A549 (cell line): ENCODE measurements at regions not wholly inside any gene's neighbourhood (a gene's known extent, or its start where the extent isn't known, plus 50 kb on each side); places are given as distances from the start of the nearest gene placed in this dataset.

ENCODE experiments used
- ATAC-seq, 2 experiments: fragments of 200-7000 bp in 1 of 2; fragments of >200 bp in 1 of 2; cut with Nextera tagmentation in 1 of 2; cut with Tn5 transposase in 1 of 2; 3 replicates each; pipeline versions ENCODE4 v1.8.0 to v1.9.1; 2018 to 2020; ENCODE audit warnings: mild to moderate bottlenecking in 1 of 2, moderate library complexity in 1 of 2
- CTCF ChIA-PET: fragments of 300-600 bp; sonication (Branson Sonifier 250); formaldehyde crosslinking; extraction: SDS; loops from one replicate; lab custom pipeline; 2021; ENCODE audit warnings: antibody characterized with exemption, inconsistent platforms; lab: Yijun Ruan, JAX
- POLR2A ChIA-PET: fragments of 350-600 bp; formaldehyde crosslinking; extraction: SDS; loops from one replicate; lab custom pipeline; 2021; ENCODE audit warnings: antibody characterized with exemption, inconsistent platforms; lab: Yijun Ruan, JAX
- DNase-seq, 2 experiments: peaks; one replicate each; pipeline versions ENCODE4 v3.0.0 to v3.0.0-alpha.2; 2011 to 2016; ENCODE audit warnings: low read depth in 1 of 2, low spot score in 1 of 2
- FAIRE-seq: peaks from 2 replicates; lab custom pipeline; 2011; peaks lifted over from hg19 to GRCh38; lab: Jason Lieb, UNC
- H3K27ac ChIP-seq, 2 experiments: fragments of >200 bp; sonication (Bioruptor Twin); formaldehyde crosslinking; 3 replicates each; pipeline ENCODE4 v1.5.1; 2016 to 2017
- H3K4me1 ChIP-seq: fragments of >200 bp; sonication (Bioruptor Twin); formaldehyde crosslinking; 3 replicates; pipeline ENCODE4 v1.6.1; 2016
- H3K4me2 ChIP-seq: fragments of >200 bp; sonication (Bioruptor Twin); formaldehyde crosslinking; 3 replicates; pipeline ENCODE4 v1.6.1; 2016
- H3K4me3 ChIP-seq: fragments of >200 bp; sonication (Bioruptor Twin); formaldehyde crosslinking; 3 replicates; pipeline ENCODE4 v1.5.1; 2016
- H3K9me3 ChIP-seq: fragments of >200 bp; sonication (Bioruptor Twin); formaldehyde crosslinking; 3 replicates; pipeline ENCODE4 v1.6.1; 2016
- BCL3 ChIP-seq: fragments of >200 bp; sonication (Bioruptor Twin); formaldehyde crosslinking; IDR thresholded peaks from 3 replicates; pipeline ENCODE4 v1.6.1; 2016
- CBX2 ChIP-seq: fragments of 200-600 bp; sonication (generic); IDR thresholded peaks from 2 replicates; pipeline ENCODE4 v1.6.1; 2016; ENCODE audit warnings: low read depth, mild to moderate bottlenecking, borderline replicate concordance
- CBX8 ChIP-seq: fragments of 200-600 bp; sonication (generic); IDR thresholded peaks from 2 replicates; pipeline ENCODE4 v1.6.1; 2016
- CHD2 ChIP-seq: fragments of 150-350 bp; IDR thresholded peaks from 2 replicates; pipeline ENCODE4 v1.6.1; 2014; ENCODE audit warnings: low read length; ENCODE audit not compliant: partially characterized antibody
- CHD4 ChIP-seq: fragments of 200-600 bp; sonication (generic); IDR thresholded peaks from 2 replicates; pipeline ENCODE4 v1.6.1; 2016; ENCODE audit warnings: antibody characterized with exemption, mild to moderate bottlenecking, borderline replicate concordance
- CTCF ChIP-seq: fragments of >200 bp; sonication (Bioruptor Twin); formaldehyde crosslinking; IDR thresholded peaks from 3 replicates; pipeline ENCODE4 v1.5.1; 2016
- E2F6 ChIP-seq: IDR thresholded peaks from 2 replicates; pipeline ENCODE4 v1.6.1; 2012; ENCODE audit warnings: low read depth, borderline replicate concordance
- EHMT2 ChIP-seq: fragments of 200-600 bp; sonication (generic); IDR thresholded peaks from 2 replicates; pipeline ENCODE4 v1.6.1; 2016; ENCODE audit warnings: antibody characterized with exemption, low read depth, mild to moderate bottlenecking, moderate library complexity
- ELK1 ChIP-seq: fragments of 150-350 bp; IDR thresholded peaks from 2 replicates; pipeline ENCODE4 v1.6.1; 2014; ENCODE audit warnings: low read depth, mild to moderate bottlenecking, low read length
- EP300 ChIP-seq, 2 experiments: fragments of >200 bp; sonication (Bioruptor Twin); formaldehyde crosslinking; IDR thresholded peaks; 2 replicates in 1 of 2; 3 replicates in 1 of 2; pipeline ENCODE4 v1.6.1; 2016 to 2017
- FOSL2 ChIP-seq, 2 experiments: fragments of 450-650 bp in 1 of 2; fragments of >200 bp in 1 of 2; sonication (Bioruptor Twin) in 1 of 2; formaldehyde crosslinking; IDR thresholded peaks; 2 replicates each; pipeline versions ENCODE4 v1.5.0 to v1.6.1; 2016 to 2020; ENCODE audit warnings: mild to moderate bottlenecking in 1 of 2, moderate library complexity in 1 of 2
- FOXS1 ChIP-seq: fragments of 250-450 bp; sonication (Bioruptor Pico); IDR thresholded peaks from 2 replicates; pipeline ENCODE4 v1.5.0; 2020; ENCODE audit warnings: mild to moderate bottlenecking, moderate library complexity
- HDAC2 ChIP-seq: fragments of 200-600 bp; sonication (generic); IDR thresholded peaks from 2 replicates; pipeline ENCODE4 v1.6.1; 2016
- HOXA7 ChIP-seq: fragments of 250-450 bp; sonication (Bioruptor Pico); IDR thresholded peaks from 2 replicates; pipeline ENCODE4 v1.5.0; 2020; ENCODE audit warnings: mild to moderate bottlenecking, moderate library complexity
- JUN ChIP-seq, 2 experiments: fragments of >200 bp; sonication (Bioruptor Twin); formaldehyde crosslinking; IDR thresholded peaks; 2 replicates in 1 of 2; 3 replicates in 1 of 2; pipeline ENCODE4 v1.6.1; 2016 to 2017
- JUNB ChIP-seq: fragments of >200 bp; sonication (Bioruptor Twin); formaldehyde crosslinking; IDR thresholded peaks from 2 replicates; pipeline ENCODE4 v1.6.1; 2016
- KDM1A ChIP-seq: fragments of 200-600 bp; sonication (generic); IDR thresholded peaks from 2 replicates; pipeline ENCODE4 v1.6.1; 2016; ENCODE audit warnings: low read depth, mild to moderate bottlenecking
- MAZ ChIP-seq: fragments of 150-350 bp; IDR thresholded peaks from 2 replicates; pipeline ENCODE4 v1.6.1; 2014; ENCODE audit warnings: antibody characterized with exemption, low read depth, low read length, borderline replicate concordance
- MYC ChIP-seq: IDR thresholded peaks from 2 replicates; pipeline ENCODE4 v1.6.1; 2012; ENCODE audit warnings: mild to moderate bottlenecking, inconsistent platforms, low read length, improper control_type of control experiment, borderline replicate concordance
- NPAS2 ChIP-seq: fragments of 250-450 bp; sonication (Bioruptor Pico); IDR thresholded peaks from 2 replicates; pipeline ENCODE4 v1.8.0; 2022; ENCODE audit warnings: mild to moderate bottlenecking, moderate library complexity, borderline replicate concordance
- PHF8 ChIP-seq: fragments of 200-600 bp; sonication (generic); IDR thresholded peaks from 2 replicates; pipeline ENCODE4 v1.6.1; 2016; ENCODE audit warnings: low read depth, mild to moderate bottlenecking, antibody characterized with exemption, moderate library complexity, borderline replicate concordance
- POLR2A ChIP-seq: IDR thresholded peaks from 2 replicates; pipeline ENCODE4 v1.6.1; 2012; ENCODE audit warnings: mild to moderate bottlenecking, low read length
- POLR2AphosphoS2 ChIP-seq: conservative IDR thresholded peaks from 2 replicates; pipeline ENCODE4 v1.6.1; 2012; ENCODE audit warnings: low read length, improper control_type of control experiment, inconsistent platforms
- RAD21 ChIP-seq, 2 experiments: fragments of >200 bp in 1 of 2; sonication (Bioruptor Twin) in 1 of 2; formaldehyde crosslinking in 1 of 2; IDR thresholded peaks in 1 of 2; conservative IDR thresholded peaks in 1 of 2; 2 replicates in 1 of 2; 3 replicates in 1 of 2; pipeline ENCODE4 v1.6.1; 2012 to 2018; ENCODE audit warnings: inconsistent platforms in 1 of 2
- RARB ChIP-seq: fragments of 250-450 bp; sonication (Bioruptor Pico); IDR thresholded peaks from 2 replicates; pipeline ENCODE4 v1.8.0; 2021; ENCODE audit warnings: mild to moderate bottlenecking, moderate library complexity
- RFX5 ChIP-seq: fragments of 450-650 bp; IDR thresholded peaks from 2 replicates; pipeline ENCODE4 v1.7.1; 2014; ENCODE audit warnings: antibody characterized with exemption, mild to moderate bottlenecking, moderate library complexity
- SREBF2 ChIP-seq: fragments of 450-650 bp; IDR thresholded peaks from 2 replicates; pipeline ENCODE4 v1.6.1; 2014; ENCODE audit warnings: mild to moderate bottlenecking, moderate library complexity
- TP53 ChIP-seq: fragments of 250-450 bp; sonication (Bioruptor Pico); IDR thresholded peaks from 2 replicates; pipeline ENCODE4 v1.5.0; 2021; ENCODE audit warnings: mild to moderate bottlenecking, moderate library complexity
- ZFP36 ChIP-seq: fragments of 450-650 bp; IDR thresholded peaks from 2 replicates; pipeline ENCODE4 v1.6.1; 2014; ENCODE audit warnings: borderline replicate concordance; ENCODE audit not compliant: partially characterized antibody
- ZSCAN20 ChIP-seq: fragments of 250-450 bp; sonication (Bioruptor Pico); IDR thresholded peaks from 2 replicates; pipeline ENCODE4 v1.8.0; 2022; ENCODE audit warnings: mild to moderate bottlenecking, moderate library complexity
- WGBS: methylation state at CpG from one replicate; pipeline ENCODE4 v1.1.6; 2017; ENCODE audit errors: missing lambda C conversion rate; 5-methylcytosine and 5-hydroxymethylcytosine counted together

- Histone ChIP-seq H3K9me3 (peaks cover 3% of the 10 kb centered on the region; the same call in 1 of the 3 replicates), H3K4me3 (no peak overlapping the region), H3K27ac (no peak overlapping the region), H3K4me1 (no peaks in the 10 kb centered on the region), H3K4me2 (no peak overlapping the region)
- POLR2A ChIA-PET: no interaction called here
- 90% methylated on average over 3 of the region's 3 CpGs for whole genome bisulfite sequencing
- ATAC-seq: no peak
- TF ChIP-seq CBX2 (no peak), BCL3 (no peak), TP53 (CRISPR knock-in tag) (no peak), CBX8 (no peak), CTCF (no peak), FOSL2 (IDR thresholded peaks at IDR 0.05) (no peak), FOSL2 (CRISPR knock-in tag; IDR thresholded peaks at IDR 0.05) (no peak), E2F6 (no peak), ZSCAN20 (CRISPR knock-in tag) (no peak), SREBF2 (no peak), RARB (CRISPR knock-in tag) (no peak), JUN (IDR thresholded peaks at IDR 0.05) (no peak), ZFP36 (no peak), RAD21 (conservative IDR thresholded peaks at IDR 0.05 in 1 of 2, IDR thresholded peaks at IDR 0.05 in 1 of 2) (no peak), POLR2AphosphoS2 (no peak), ELK1 (no peak), MAZ (no peak)
- TF ChIP-seq, all 56 proteins: peak for 0
- no peak for DNase-seq
- FAIRE-seq: no peak
- CTCF ChIA-PET: interaction anchor here (1.7 kb wide), 1 partner anchor 265 kb away, joined by 3 read pairs; no protein-coding TSS in a partner anchor
Measured at GRCh38 chr14:71430678-71431376, 501.4 kb upstream of the RGS6 start.

- 53% methylated on average over 3 of the region's 3 CpGs for WGBS
- H3K27ac ChIP-seq: no peak overlapping the region
- no peaks in the 10 kb centered on the region for H3K9me3 ChIP-seq
- FAIRE-seq (no peak), ATAC-seq (no peak), DNase-seq (no peak)
- H3K4me2 ChIP-seq: no peak overlapping the region
- ChIA-PET POLR2A (no interaction called here), CTCF (interaction anchor here (0.6 kb wide), 1 partner anchor 17 kb away, joined by 3 read pairs; no protein-coding TSS in a partner anchor)
- H3K4me3 ChIP-seq: no peak overlapping the region
- H3K4me1 ChIP-seq: peaks cover 4% of the 10 kb centered on the region; the same call in 2 of the 3 replicates
- no peak for TF ChIP-seq MYC
- TF ChIP-seq HOXA7 (CRISPR knock-in tag): no peak
- TF ChIP-seq EHMT2: no peak
- no peak for TF ChIP-seq EP300 (IDR thresholded peaks at IDR 0.05)
- TF ChIP-seq FOXS1 (CRISPR knock-in tag): no peak
- TF ChIP-seq ZFP36: no peak
- no peak for TF ChIP-seq KDM1A
- no peak for TF ChIP-seq NPAS2 (CRISPR knock-in tag)
- no peak for TF ChIP-seq JUNB
- no peak for TF ChIP-seq CHD2
- TF ChIP-seq HDAC2: no peak
- TF ChIP-seq PHF8: no peak
- no peak for TF ChIP-seq POLR2AphosphoS2
- TF ChIP-seq ELK1: no peak
- TF ChIP-seq CHD4: no peak
- TF ChIP-seq POLR2A: no peak
- TF ChIP-seq RFX5: no peak
Measured at GRCh38 chr14:71432334-71433110, 499.7 kb upstream of the RGS6 start.
